ENCODE measurements at regions not wholly inside any gene's neighbourhood (a gene's known extent, or its start where the extent isn't known, plus 50 kb on each side); places are given as distances from the start of the nearest gene placed in this dataset.

DNA sequence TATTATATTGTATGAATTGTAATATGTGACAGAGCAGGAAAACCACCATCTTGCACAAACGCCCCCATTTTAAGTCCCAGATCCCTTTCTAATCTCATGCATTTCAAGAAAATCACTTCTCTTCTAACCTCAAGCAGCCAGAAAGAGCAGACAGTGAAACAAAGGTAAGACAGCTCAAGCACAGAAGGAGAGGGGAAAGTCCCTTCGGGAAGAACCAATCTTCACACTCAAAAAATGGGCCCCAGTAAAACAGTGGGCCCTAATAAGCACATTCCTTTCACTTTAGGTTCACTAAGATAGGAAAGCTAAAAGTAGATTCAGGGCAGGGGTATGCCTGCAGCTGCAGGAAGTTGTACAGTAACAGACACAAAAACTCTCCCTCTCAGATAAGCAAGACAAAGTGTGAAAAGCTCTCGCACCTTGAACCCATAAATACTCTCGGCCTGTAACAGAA is 1268.7 kb downstream of the SI start:
- Histone ChIP-seq H3K27ac (no peak overlapping the region), H3K27me3 (no peaks in the 10 kb centered on the region), H3K4me1 (no peaks in the 10 kb centered on the region), H3K4me3 (no peak overlapping the region), H3K9me3 (no peaks in the 10 kb centered on the region), H3K36me3 (replicated peaks in 1 of 2; ENCODE audit: insufficient read depth in 1 of 2, low read depth in 2 of 2) (no peaks in the 10 kb centered on the region)
- WGBS, 2 donors, result 49 to 64% methylated on average over 4 of the region's 4 CpGs
- TF ChIP-seq, protein P1, sequence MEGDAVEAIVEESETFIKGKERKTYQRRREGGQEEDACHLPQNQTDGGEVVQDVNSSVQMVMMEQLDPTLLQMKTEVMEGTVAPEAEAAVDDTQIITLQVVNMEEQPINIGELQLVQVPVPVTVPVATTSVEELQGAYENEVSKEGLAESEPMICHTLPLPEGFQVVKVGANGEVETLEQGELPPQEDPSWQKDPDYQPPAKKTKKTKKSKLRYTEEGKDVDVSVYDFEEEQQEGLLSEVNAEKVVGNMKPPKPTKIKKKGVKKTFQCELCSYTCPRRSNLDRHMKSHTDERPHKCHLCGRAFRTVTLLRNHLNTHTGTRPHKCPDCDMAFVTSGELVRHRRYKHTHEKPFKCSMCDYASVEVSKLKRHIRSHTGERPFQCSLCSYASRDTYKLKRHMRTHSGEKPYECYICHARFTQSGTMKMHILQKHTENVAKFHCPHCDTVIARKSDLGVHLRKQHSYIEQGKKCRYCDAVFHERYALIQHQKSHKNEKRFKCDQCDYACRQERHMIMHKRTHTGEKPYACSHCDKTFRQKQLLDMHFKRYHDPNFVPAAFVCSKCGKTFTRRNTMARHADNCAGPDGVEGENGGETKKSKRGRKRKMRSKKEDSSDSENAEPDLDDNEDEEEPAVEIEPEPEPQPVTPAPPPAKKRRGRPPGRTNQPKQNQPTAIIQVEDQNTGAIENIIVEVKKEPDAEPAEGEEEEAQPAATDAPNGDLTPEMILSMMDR (IDR thresholded peaks at IDR 0.05), result no peak
- TF ChIP-seq POLR2A (IDR thresholded peaks at IDR 0.05), result no peak
- ATAC-seq, result no peak
- intact Hi-C loops (cut with DNase I), result no loop called here
- no peak for DNase-seq

DNA sequence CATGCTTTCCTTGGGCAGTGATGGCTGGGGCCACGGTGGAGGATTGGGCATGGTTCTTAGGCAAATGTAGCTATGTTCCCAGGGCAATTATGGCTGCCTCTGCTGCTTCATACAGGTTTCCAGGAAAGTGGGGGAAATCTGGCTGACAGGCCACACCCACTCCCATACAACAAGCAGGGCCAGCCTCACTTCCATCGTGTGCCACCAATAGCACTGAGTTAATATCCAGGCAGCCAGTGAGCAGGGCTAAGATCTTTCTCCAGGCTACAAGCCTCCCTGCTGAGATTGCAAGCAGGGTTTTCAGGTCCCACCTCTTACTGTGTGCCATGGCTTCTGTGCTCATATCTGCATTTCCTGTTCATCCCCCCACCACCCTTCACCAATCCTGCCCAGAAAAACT is 1291.9 kb downstream of the SI start:
- no peaks in the 10 kb centered on the region for H3K4me1 ChIP-seq
- no peak for TF ChIP-seq POLR2A (IDR thresholded peaks at IDR 0.05)
- TF ChIP-seq, protein P1 (IDR thresholded peaks at IDR 0.05), result no peak
- ATAC-seq, result no peak
- no peaks in the 10 kb centered on the region for H3K36me3 ChIP-seq (replicated peaks in 1 of 2; ENCODE audit: insufficient read depth in 1 of 2, low read depth in 2 of 2)
- 34 to 41% methylated on average over 2 of the region's 2 CpGs for WGBS, 2 donors
- intact Hi-C loops (cut with DNase I), result no loop called here
- no peak for DNase-seq
- H3K27me3 ChIP-seq, result no peaks in the 10 kb centered on the region
- no peaks in the 10 kb centered on the region for H3K9me3 ChIP-seq
- no peak overlapping the region for H3K27ac ChIP-seq
- no peak overlapping the region for H3K4me3 ChIP-seq

DNA sequence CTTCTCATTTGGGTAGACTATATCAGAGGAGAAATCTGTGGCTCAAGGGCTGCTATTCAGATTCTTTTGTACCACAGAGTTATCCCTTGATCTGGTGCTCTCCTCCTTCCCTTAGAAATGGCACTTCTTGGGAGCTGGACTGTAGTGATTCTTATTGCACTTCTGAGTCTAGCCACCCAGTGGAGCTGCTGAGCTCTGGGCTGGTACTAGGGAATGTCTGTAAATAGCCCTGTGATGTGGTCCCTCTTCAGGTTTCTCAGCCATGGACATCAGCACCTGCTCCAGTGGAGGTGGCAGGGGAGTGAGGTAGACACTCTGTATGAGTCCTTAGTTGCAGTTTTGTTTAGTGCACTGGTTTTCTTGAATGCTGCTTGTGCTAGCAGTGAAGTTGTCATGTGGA is 1292.6 kb downstream of the SI start:
- no peaks in the 10 kb centered on the region for H3K27me3 ChIP-seq
- TF ChIP-seq POLR2A (IDR thresholded peaks at IDR 0.05), result no peak
- TF ChIP-seq, protein P1 (IDR thresholded peaks at IDR 0.05), result no peak
- H3K4me3 ChIP-seq, result no peak overlapping the region
- no peak for ATAC-seq
- H3K27ac ChIP-seq, result no peak overlapping the region
- no peak for DNase-seq
- intact Hi-C loops (cut with DNase I), result no loop called here
- no peaks in the 10 kb centered on the region for H3K9me3 ChIP-seq
- H3K36me3 ChIP-seq (replicated peaks in 1 of 2; ENCODE audit: insufficient read depth in 1 of 2, low read depth in 2 of 2), result no peaks in the 10 kb centered on the region
- no peaks in the 10 kb centered on the region for H3K4me1 ChIP-seq

DNA sequence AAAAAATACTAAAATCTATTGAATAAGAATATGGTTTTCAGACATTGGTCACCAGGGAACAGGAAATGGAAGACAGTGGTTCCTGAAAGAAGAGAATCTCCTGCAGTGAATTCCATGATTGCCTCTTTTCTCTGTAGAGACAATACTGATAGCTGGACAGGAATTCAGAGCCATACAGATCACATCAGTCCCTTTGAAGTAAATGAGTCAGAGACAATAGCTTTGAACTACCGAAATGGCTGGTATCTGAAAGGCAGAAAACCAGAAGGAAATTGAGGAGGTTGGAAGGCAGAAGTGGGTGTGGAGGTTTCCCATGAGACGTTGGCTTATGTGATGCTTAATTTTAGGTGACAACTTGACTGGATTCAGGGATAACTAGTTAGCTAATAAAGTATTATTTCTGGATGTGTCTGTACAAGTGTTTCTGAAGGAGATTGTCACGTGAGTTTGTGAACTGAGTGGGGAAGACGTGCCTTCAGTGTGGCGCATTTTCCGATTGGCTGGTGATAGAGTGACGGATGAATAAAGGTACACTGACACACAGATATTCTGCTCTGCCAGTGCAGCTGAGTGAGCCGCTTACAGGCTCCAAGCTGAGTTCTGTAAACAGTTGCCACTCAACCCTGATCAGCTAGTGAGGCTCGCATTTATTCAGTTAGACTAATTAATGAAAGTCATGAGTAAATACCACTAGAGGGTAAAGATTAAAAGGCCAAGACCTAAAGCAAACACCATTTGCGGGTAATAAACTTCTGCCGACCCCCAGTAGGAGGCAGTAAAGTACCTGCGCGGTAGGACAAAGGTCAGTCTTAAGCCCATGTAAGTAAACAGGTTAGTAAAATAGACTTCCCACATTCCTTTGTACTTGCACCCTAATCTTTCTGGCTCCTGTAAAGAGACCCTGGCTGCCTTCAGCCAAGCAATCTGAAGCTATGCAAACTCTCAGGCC is 1298.6 kb downstream of the SI start:
- no peaks in the 10 kb centered on the region for H3K36me3 ChIP-seq (replicated peaks in 1 of 2; ENCODE audit: insufficient read depth in 1 of 2, low read depth in 2 of 2)
- H3K4me1 ChIP-seq, result no peaks in the 10 kb centered on the region
- TF ChIP-seq, protein P1 (IDR thresholded peaks at IDR 0.05), result peak in 1 of 7 experiments; percentile 5
- no peak for TF ChIP-seq POLR2A (IDR thresholded peaks at IDR 0.05)
- ATAC-seq (no peak), DNase-seq (no peak)
- H3K27me3 ChIP-seq, result no peaks in the 10 kb centered on the region
- H3K27ac ChIP-seq, result no peak overlapping the region
- WGBS, 2 donors, result 32 to 45% methylated on average over 13 of the region's 13 CpGs
- H3K4me3 ChIP-seq, result no peak overlapping the region
- no peaks in the 10 kb centered on the region for H3K9me3 ChIP-seq
- intact Hi-C loops (cut with DNase I), result no loop called here

DNA sequence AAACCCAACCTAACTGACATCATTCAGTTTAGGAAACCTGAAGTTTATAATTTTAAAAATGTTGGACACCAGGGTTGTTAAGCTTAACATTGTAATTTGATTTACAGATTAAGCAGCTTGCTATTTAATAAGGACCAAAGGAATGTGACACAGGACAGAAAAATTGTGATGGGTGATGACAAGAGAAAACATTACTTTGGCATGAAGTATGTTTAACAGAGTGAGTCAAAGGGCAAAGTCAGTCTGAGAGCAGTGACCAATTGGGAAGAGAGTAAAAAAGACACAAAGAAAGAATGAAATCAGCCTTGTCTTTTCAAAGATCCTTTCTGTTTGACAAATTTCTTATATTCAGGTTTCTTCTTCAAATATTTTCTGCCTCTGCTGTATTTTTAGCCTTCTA is 1301.6 kb downstream of the SI start:
- TF ChIP-seq, protein P1 (IDR thresholded peaks at IDR 0.05), result no peak
- TF ChIP-seq POLR2A (IDR thresholded peaks at IDR 0.05), result no peak
- intact Hi-C loops (cut with DNase I), result no loop called here
- Histone ChIP-seq H3K27ac (no peak overlapping the region), H3K9me3 (no peaks in the 10 kb centered on the region), H3K4me1 (no peaks in the 10 kb centered on the region), H3K36me3 (replicated peaks in 1 of 2; ENCODE audit: insufficient read depth in 1 of 2, low read depth in 2 of 2) (no peaks in the 10 kb centered on the region), H3K27me3 (no peaks in the 10 kb centered on the region), H3K4me3 (no peak overlapping the region)
- ATAC-seq (no peak), DNase-seq (no peak)
